Neural cell (in vitro differentiated cells): ENCODE measurements at regions not wholly inside any gene's neighbourhood (a gene's known extent, or its start where the extent isn't known, plus 50 kb on each side); places are given as distances from the start of the nearest gene placed in this dataset.

Experiments used
- H2AFZ ChIP-seq: fragments of 200-600, 300-800 bp; sonication (generic), shearing (Covaris generic); 2 replicates; pipeline ENCODE4 v1.6.0; 2014; ENCODE audit warnings: low read depth, mild to moderate bottlenecking, antibody characterized with exemption, low read length, moderate library complexity
- H3F3A ChIP-seq: fragments of 200-600 bp; shearing (Covaris generic); 2 replicates; pipeline ENCODE4 v1.6.1; 2016; ENCODE audit warnings: mild to moderate bottlenecking, moderate library complexity, mixed read lengths, antibody characterized with exemption, low read length; ENCODE audit not compliant: insufficient read depth, poor library complexity, severe bottlenecking
- H3K27ac ChIP-seq: fragments of 200-600, 300-800 bp; sonication (generic), shearing (Covaris generic); 2 replicates; pipeline ENCODE4 v1.5.1; 2014; ENCODE audit warnings: mild to moderate bottlenecking, low read length, moderate library complexity
- H3K27me3 ChIP-seq: fragments of 300-800, 200-600 bp; sonication (generic), shearing (Covaris generic); 2 replicates; pipeline ENCODE4 v1.6.0; 2014; ENCODE audit warnings: mild to moderate bottlenecking, low read depth, low read length, moderate library complexity; ENCODE audit not compliant: insufficient read depth
- H3K36me3 ChIP-seq: fragments of 300-800, 200-600 bp; sonication (generic), shearing (Covaris generic); 2 replicates; pipeline ENCODE4 v1.5.1; 2014; ENCODE audit warnings: mild to moderate bottlenecking, antibody characterized with exemption, low read length, moderate library complexity; ENCODE audit not compliant: insufficient read depth
- H3K4me2 ChIP-seq: fragments of 300-800, 200-600 bp; sonication (generic), shearing (Covaris generic); 2 replicates; pipeline ENCODE4 v1.6.0; 2014; ENCODE audit warnings: mild to moderate bottlenecking, low read length
- H3K4me3 ChIP-seq: fragments of 300-800, 200-600 bp; sonication (generic), shearing (Covaris generic); 2 replicates; pipeline ENCODE4 v1.5.1; 2014; ENCODE audit warnings: mild to moderate bottlenecking, low read length, moderate library complexity
- H3K79me2 ChIP-seq: fragments of 200-600 bp; shearing (Covaris generic); replicated peaks from 2 replicates; pipeline ENCODE4 v1.6.0; 2014; ENCODE audit warnings: mild to moderate bottlenecking, low read length, moderate library complexity; ENCODE audit not compliant: insufficient read depth
- H3K9ac ChIP-seq: fragments of 300-800, 200-600 bp; sonication (generic), shearing (Covaris generic); 2 replicates; pipeline ENCODE4 v1.6.1; 2016; ENCODE audit warnings: mild to moderate bottlenecking, low read length, mixed read lengths
- H3K9me2 ChIP-seq: fragments of 200-600 bp; shearing (Covaris generic); 2 replicates; pipeline ENCODE4 v1.6.1; 2016; ENCODE audit warnings: mild to moderate bottlenecking, low read length, mixed read lengths; ENCODE audit not compliant: insufficient read depth
- H3K9me3 ChIP-seq: fragments of 200-600, 300-800 bp; sonication (generic), shearing (Covaris generic); 2 replicates; pipeline ENCODE4 v1.6.1; 2016; ENCODE audit warnings: mild to moderate bottlenecking, mixed run types, low read length, moderate library complexity, mixed read lengths
- H4K20me1 ChIP-seq: fragments of 200-600 bp; shearing (Covaris generic); 2 replicates; pipeline ENCODE4 v1.6.1; 2016; ENCODE audit warnings: mild to moderate bottlenecking, mixed run types; ENCODE audit not compliant: insufficient read depth
- EP300 ChIP-seq: fragments of 450-650 bp; conservative IDR thresholded peaks from 2 replicates; pipeline ENCODE4 v1.6.1; 2014; ENCODE audit warnings: antibody characterized with exemption, mild to moderate bottlenecking, moderate library complexity; ENCODE audit not compliant: poor library complexity, severe bottlenecking
- EZH2 ChIP-seq: fragments of 200-600, 300-800 bp; shearing (Covaris generic), sonication (generic); IDR thresholded peaks from 2 replicates; pipeline ENCODE4 v1.6.1; 2014; ENCODE audit warnings: antibody characterized with exemption, low read length, borderline replicate concordance, mild to moderate bottlenecking; ENCODE audit not compliant: insufficient read depth, poor library complexity, severe bottlenecking
- MXI1 ChIP-seq: fragments of 450-650 bp; conservative IDR thresholded peaks from 2 replicates; pipeline ENCODE4 v1.6.1; 2014; ENCODE audit warnings: antibody characterized with exemption, mild to moderate bottlenecking; ENCODE audit not compliant: poor library complexity, severe bottlenecking
- POLR2AphosphoS5 ChIP-seq: IDR thresholded peaks from 2 replicates; pipeline ENCODE4 v1.6.1; 2012
- RAD21 ChIP-seq: fragments of 450-650 bp; conservative IDR thresholded peaks from 2 replicates; pipeline ENCODE4 v1.6.1; 2014; ENCODE audit warnings: antibody characterized with exemption, mild to moderate bottlenecking, moderate library complexity
- SMC3 ChIP-seq: fragments of 450-650 bp; conservative IDR thresholded peaks from 2 replicates; pipeline ENCODE4 v1.6.1; 2014; ENCODE audit warnings: antibody characterized with exemption, mild to moderate bottlenecking, moderate library complexity; ENCODE audit not compliant: poor library complexity
- TAF1 ChIP-seq: IDR thresholded peaks from 2 replicates; pipeline ENCODE4 v1.6.1; 2012; ENCODE audit warnings: low read depth
- TF ChIP-seq, protein P1 (sequence below): fragments of 450-650 bp; IDR thresholded peaks from 2 replicates; pipeline ENCODE4 v1.5.1; 2014; ENCODE audit warnings: antibody characterized with exemption, mild to moderate bottlenecking, moderate library complexity; ENCODE audit not compliant: poor library complexity, severe bottlenecking
- TF ChIP-seq, protein P2 (sequence below): IDR thresholded peaks from 2 replicates; pipeline ENCODE4 v1.6.1; 2012; ENCODE audit warnings: borderline replicate concordance

DNA sequence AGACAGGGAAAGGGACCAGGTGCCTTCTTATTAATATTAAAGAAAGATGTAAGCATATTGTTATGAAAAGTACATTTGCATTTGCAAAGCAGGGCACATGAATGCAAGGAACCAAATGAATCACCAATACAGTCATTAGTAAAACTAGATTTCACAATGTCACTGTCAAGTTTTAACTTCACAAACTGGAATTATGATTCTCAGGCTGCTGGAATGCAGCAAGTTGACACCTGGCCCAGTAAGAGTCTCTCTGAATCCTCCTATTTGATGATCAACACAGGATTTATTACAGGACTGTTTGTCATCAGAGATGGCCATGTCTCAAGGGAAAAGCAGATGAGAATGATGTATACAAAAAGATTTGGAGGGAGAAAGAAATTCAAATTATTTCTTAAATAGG lies 72.9 kb upstream of the STK39 start:
- no peaks in the 10 kb centered on the region for H3K9me3 ChIP-seq
- H4K20me1 ChIP-seq: no peaks in the 10 kb centered on the region
- H3K79me2 ChIP-seq: no peaks in the 10 kb centered on the region
- TF ChIP-seq MXI1 (no peak), EP300 (no peak), POLR2AphosphoS5 (no peak), TAF1 (no peak), SMC3 (no peak), RAD21 (no peak), EZH2 (no peak)
- TF ChIP-seq, protein P1, sequence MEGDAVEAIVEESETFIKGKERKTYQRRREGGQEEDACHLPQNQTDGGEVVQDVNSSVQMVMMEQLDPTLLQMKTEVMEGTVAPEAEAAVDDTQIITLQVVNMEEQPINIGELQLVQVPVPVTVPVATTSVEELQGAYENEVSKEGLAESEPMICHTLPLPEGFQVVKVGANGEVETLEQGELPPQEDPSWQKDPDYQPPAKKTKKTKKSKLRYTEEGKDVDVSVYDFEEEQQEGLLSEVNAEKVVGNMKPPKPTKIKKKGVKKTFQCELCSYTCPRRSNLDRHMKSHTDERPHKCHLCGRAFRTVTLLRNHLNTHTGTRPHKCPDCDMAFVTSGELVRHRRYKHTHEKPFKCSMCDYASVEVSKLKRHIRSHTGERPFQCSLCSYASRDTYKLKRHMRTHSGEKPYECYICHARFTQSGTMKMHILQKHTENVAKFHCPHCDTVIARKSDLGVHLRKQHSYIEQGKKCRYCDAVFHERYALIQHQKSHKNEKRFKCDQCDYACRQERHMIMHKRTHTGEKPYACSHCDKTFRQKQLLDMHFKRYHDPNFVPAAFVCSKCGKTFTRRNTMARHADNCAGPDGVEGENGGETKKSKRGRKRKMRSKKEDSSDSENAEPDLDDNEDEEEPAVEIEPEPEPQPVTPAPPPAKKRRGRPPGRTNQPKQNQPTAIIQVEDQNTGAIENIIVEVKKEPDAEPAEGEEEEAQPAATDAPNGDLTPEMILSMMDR: no peak
- TF ChIP-seq, protein P2, sequence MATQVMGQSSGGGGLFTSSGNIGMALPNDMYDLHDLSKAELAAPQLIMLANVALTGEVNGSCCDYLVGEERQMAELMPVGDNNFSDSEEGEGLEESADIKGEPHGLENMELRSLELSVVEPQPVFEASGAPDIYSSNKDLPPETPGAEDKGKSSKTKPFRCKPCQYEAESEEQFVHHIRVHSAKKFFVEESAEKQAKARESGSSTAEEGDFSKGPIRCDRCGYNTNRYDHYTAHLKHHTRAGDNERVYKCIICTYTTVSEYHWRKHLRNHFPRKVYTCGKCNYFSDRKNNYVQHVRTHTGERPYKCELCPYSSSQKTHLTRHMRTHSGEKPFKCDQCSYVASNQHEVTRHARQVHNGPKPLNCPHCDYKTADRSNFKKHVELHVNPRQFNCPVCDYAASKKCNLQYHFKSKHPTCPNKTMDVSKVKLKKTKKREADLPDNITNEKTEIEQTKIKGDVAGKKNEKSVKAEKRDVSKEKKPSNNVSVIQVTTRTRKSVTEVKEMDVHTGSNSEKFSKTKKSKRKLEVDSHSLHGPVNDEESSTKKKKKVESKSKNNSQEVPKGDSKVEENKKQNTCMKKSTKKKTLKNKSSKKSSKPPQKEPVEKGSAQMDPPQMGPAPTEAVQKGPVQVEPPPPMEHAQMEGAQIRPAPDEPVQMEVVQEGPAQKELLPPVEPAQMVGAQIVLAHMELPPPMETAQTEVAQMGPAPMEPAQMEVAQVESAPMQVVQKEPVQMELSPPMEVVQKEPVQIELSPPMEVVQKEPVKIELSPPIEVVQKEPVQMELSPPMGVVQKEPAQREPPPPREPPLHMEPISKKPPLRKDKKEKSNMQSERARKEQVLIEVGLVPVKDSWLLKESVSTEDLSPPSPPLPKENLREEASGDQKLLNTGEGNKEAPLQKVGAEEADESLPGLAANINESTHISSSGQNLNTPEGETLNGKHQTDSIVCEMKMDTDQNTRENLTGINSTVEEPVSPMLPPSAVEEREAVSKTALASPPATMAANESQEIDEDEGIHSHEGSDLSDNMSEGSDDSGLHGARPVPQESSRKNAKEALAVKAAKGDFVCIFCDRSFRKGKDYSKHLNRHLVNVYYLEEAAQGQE: no peak
- H3K4me2 ChIP-seq: no peak overlapping the region
- no peak overlapping the region for H3K27ac ChIP-seq
- no peaks in the 10 kb centered on the region for H3K9me2 ChIP-seq
- no peak overlapping the region for H3K4me3 ChIP-seq
- no peak overlapping the region for H2AFZ ChIP-seq
- no peaks in the 10 kb centered on the region for H3K27me3 ChIP-seq
- no peaks in the 10 kb centered on the region for H3F3A ChIP-seq
- H3K36me3 ChIP-seq: no peaks in the 10 kb centered on the region
- no peak overlapping the region for H3K9ac ChIP-seq

DNA sequence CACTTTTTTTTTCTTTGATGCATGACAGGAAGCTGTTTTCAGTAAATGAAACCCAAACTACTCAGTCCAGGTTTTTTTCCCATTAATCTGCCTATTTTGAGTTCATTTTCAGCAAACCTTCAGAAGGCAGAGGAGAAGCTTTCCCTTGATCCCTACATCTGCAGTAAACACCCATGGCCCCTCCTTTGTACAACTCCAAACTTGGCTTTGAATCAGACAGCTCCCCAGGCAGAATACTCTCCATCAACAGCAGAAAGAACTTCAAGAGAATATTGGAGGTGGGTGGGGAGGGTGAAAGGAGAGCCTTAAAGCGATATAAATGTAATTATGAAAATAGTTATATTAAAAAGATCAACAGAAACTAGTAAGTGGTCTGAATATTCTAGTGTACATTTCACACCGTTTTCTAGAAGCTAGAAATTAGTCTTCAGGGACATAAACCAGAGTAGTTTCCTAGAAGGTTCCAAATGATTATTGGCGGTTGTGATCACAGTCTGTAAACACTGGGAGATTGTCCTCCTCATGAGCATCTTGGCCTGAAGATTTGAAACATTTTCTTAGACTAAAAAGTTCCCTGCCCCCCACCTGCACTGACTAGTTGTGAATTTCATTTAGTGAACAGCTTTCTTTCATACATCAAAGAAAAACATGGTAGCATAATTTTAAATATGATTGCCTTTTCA lies 75.1 kb upstream of the STK39 start:
- H3K9me2 ChIP-seq: no peaks in the 10 kb centered on the region
- TF ChIP-seq POLR2AphosphoS5 (no peak), TAF1 (no peak), EZH2 (no peak), RAD21 (no peak), MXI1 (no peak), EP300 (no peak), SMC3 (no peak)
- TF ChIP-seq, protein P2: no peak
- TF ChIP-seq, protein P1: no peak
- no peak overlapping the region for H3K4me3 ChIP-seq
- H3K36me3 ChIP-seq: no peaks in the 10 kb centered on the region
- no peaks in the 10 kb centered on the region for H3K9me3 ChIP-seq
- H3F3A ChIP-seq: no peaks in the 10 kb centered on the region
- H3K4me2 ChIP-seq: no peak overlapping the region
- no peak overlapping the region for H3K9ac ChIP-seq
- no peaks in the 10 kb centered on the region for H4K20me1 ChIP-seq
- no peak overlapping the region for H3K27ac ChIP-seq
- no peaks in the 10 kb centered on the region for H3K79me2 ChIP-seq
- H2AFZ ChIP-seq: no peak overlapping the region
- H3K27me3 ChIP-seq: no peaks in the 10 kb centered on the region
